ENCODE measurements at regions not wholly inside any gene's neighbourhood (a gene's known extent, or its start where the extent isn't known, plus 50 kb on each side); places are given as distances from the start of the nearest gene placed in this dataset.

DNA sequence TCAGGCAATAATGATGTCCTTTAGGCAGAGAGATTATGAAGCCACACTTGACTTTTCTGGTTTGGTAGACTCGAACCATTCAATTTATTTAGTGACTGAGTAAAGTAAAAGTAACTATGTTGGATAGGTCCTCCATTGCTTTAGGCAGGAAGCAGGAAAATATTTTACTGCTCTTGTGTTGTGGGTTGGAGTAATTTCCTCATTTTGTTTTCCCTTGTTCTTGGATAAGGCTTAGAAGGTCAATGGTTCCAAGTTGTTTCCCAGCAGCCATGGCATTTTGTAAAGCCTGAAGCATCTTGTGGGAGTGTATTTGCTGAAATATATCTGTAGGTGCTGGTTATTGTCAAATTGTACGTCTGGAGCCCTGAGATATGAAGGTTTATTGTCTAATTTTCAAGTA is 161.2 kb upstream of the SLC38A2 start:
- in situ Hi-C loops (cut with MboI; ENCODE audit: low sequenced_read_pairs in 4 of 4): no loop called here
- Histone ChIP-seq H3K27me3 (no peaks in the 10 kb centered on the region), H3K9me3 (no peaks in the 10 kb centered on the region), H3K4me1 (peaks cover 27 to 48% of the 10 kb centered on the region in 2 donors), H3K27ac (peak overlapping the region in 2 of 4 donors; percentile 37 to 80), H3K36me3 (no peaks in the 10 kb centered on the region), H3K4me3 (no peak overlapping the region)
- intact Hi-C loops (cut with DNase I; ENCODE audit: low total_unique reads): no loop called here
- no peak for ATAC-seq
- TF ChIP-seq, protein P1, sequence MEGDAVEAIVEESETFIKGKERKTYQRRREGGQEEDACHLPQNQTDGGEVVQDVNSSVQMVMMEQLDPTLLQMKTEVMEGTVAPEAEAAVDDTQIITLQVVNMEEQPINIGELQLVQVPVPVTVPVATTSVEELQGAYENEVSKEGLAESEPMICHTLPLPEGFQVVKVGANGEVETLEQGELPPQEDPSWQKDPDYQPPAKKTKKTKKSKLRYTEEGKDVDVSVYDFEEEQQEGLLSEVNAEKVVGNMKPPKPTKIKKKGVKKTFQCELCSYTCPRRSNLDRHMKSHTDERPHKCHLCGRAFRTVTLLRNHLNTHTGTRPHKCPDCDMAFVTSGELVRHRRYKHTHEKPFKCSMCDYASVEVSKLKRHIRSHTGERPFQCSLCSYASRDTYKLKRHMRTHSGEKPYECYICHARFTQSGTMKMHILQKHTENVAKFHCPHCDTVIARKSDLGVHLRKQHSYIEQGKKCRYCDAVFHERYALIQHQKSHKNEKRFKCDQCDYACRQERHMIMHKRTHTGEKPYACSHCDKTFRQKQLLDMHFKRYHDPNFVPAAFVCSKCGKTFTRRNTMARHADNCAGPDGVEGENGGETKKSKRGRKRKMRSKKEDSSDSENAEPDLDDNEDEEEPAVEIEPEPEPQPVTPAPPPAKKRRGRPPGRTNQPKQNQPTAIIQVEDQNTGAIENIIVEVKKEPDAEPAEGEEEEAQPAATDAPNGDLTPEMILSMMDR (IDR thresholded peaks at IDR 0.05 in 4 of 5, conservative IDR thresholded peaks at IDR 0.05 in 1 of 5): no peak
- no peak for TF ChIP-seq POLR2A (IDR thresholded peaks at IDR 0.05)
- no peak for DNase-seq

DNA sequence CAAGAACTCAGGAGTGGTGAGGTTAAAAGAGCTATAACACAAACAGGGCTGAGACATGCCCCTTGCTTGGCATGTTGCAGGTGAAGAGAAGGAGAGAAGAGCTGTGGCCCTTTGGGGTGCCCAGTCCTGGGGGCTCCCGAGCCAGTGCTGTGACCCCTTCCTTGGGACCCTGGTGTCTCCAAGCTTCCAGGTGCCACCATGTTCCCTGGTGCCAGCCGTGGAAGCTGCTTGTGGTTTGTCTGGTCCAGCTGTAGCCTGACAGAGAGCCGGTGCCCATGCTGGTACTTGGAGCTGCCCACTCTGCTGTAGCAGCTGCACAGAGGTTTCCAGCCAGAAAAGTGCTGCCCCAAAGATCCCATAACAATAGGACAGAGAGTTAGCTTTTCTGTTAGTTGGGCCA is 159.2 kb upstream of the SLC38A2 start:
- ATAC-seq (no peak), DNase-seq (no peak)
- no peaks in the 10 kb centered on the region for H3K27me3 ChIP-seq
- no peak overlapping the region for H3K4me3 ChIP-seq
- no peaks in the 10 kb centered on the region for H3K9me3 ChIP-seq
- in situ Hi-C loops (cut with MboI; ENCODE audit: low sequenced_read_pairs in 4 of 4): no loop called here
- H3K4me1 ChIP-seq: peaks cover 10 to 29% of the 10 kb centered on the region in 2 donors
- no peak overlapping the region for H3K27ac ChIP-seq
- TF ChIP-seq POLR2A (IDR thresholded peaks at IDR 0.05): no peak
- TF ChIP-seq, protein P1 (IDR thresholded peaks at IDR 0.05 in 4 of 5, conservative IDR thresholded peaks at IDR 0.05 in 1 of 5): no peak
- no peaks in the 10 kb centered on the region for H3K36me3 ChIP-seq
- intact Hi-C loops (cut with DNase I; ENCODE audit: low total_unique reads): no loop called here

DNA sequence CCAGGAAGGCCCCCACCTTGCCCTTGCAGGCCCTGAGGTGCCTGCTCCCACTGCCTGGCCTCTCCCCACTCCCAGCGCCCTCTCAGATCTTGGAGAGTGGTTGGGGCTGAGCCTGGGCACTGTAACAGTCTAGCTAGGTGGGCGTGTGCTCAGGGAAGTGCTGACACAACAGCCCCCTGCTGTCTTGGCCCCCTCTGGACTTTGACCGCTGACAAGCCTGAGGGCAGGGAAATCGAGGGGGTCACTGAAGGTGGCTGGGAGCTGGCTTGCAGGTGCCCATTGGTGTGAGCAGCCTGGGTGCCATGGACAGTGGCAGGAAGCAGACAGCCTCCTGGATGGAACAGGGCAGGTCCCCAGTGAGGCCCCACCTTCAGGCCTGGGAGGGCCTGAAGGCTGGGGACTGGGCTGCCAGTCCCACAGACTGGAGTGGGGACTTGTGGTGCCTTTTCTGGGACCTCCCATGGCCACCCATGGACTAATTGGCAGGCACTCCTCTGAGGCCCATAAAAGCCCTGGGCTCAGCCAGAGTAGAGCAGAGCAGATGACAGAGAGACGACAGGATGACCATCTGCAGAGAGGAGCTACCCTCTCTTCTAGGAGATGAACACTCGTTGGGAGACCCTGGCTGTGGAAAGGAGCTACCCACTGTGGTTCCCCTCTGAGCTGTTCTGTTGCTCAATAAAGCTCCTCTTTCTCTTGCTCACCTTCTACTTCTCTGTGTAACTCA is 158.6 kb upstream of the SLC38A2 start:
- no peak overlapping the region for H3K4me3 ChIP-seq
- peaks cover 7 to 27% of the 10 kb centered on the region in 2 donors for H3K4me1 ChIP-seq
- no peak for DNase-seq
- H3K9me3 ChIP-seq: no peaks in the 10 kb centered on the region
- TF ChIP-seq, protein P1 (IDR thresholded peaks at IDR 0.05 in 4 of 5, conservative IDR thresholded peaks at IDR 0.05 in 1 of 5): no peak
- no peak for TF ChIP-seq POLR2A (IDR thresholded peaks at IDR 0.05)
- H3K27ac ChIP-seq: no peak overlapping the region
- in situ Hi-C loops (cut with MboI; ENCODE audit: low sequenced_read_pairs in 4 of 4) (no loop called here), intact Hi-C loops (cut with DNase I; ENCODE audit: low total_unique reads) (no loop called here)
- H3K27me3 ChIP-seq: no peaks in the 10 kb centered on the region
- no peak for ATAC-seq
- no peaks in the 10 kb centered on the region for H3K36me3 ChIP-seq

DNA sequence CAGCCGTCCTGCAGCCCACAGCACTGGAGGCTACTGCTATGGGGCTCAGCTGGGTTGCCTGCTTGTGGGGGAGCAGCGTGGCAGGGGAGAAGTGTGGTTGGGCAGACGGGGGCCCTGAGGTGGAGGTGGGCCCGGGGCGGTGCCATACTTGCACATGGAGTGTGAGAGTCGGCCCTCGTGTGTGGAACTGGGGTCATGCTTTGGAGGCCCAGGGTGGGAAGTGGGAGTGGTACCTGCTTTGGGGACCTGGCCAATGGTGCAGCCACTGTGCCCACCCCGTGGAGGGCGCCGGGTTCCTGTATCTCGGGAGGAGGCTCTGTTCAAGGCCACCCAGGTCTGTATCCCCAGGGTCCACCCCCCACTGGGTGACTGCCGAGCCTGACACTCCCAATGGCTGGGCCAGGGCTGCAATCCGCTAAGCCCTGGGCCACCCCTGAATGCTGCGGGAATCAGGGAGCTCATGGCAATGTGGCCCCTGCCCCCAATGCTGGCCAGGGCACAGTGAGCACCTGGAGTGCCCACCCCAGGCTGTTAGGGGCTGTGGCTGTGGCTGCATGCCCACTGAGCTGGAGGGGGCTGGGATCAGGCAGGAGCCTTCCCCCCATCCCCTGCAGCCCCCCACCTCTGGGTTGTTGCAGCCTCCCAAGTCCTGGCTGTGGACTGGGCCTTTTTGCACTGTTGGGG is 157.9 kb upstream of the SLC38A2 start:
- no peaks in the 10 kb centered on the region for H3K9me3 ChIP-seq
- H3K36me3 ChIP-seq: no peaks in the 10 kb centered on the region
- TF ChIP-seq, protein P1 (IDR thresholded peaks at IDR 0.05 in 4 of 5, conservative IDR thresholded peaks at IDR 0.05 in 1 of 5): no peak
- TF ChIP-seq POLR2A (IDR thresholded peaks at IDR 0.05): no peak
- peaks cover 7 to 30% of the 10 kb centered on the region in 2 donors for H3K4me1 ChIP-seq
- intact Hi-C loops (cut with DNase I; ENCODE audit: low total_unique reads): no loop called here
- DNase-seq: no peak
- in situ Hi-C loops (cut with MboI; ENCODE audit: low sequenced_read_pairs in 4 of 4): no loop called here
- H3K4me3 ChIP-seq: no peak overlapping the region
- no peak overlapping the region for H3K27ac ChIP-seq
- no peak for ATAC-seq
- no peaks in the 10 kb centered on the region for H3K27me3 ChIP-seq
